ENCODE measurements at regions not wholly inside any gene's neighbourhood (a gene's known extent, or its start where the extent isn't known, plus 50 kb on each side); places are given as distances from the start of the nearest gene placed in this dataset.

GRCh38 chr2:198220763-198221610 is 416.6 kb downstream of the PLCL1 start:
- TF ChIP-seq CEBPB (IDR thresholded peaks at IDR 0.05) (no peak), RAD21 (IDR thresholded peaks at IDR 0.05; ENCODE audit: low read depth) (no peak), TAF1 (IDR thresholded peaks at IDR 0.05; ENCODE audit: low read depth) (no peak), EP300 (IDR thresholded peaks at IDR 0.05; ENCODE audit: borderline replicate concordance) (no peak), YY1 (IDR thresholded peaks at IDR 0.05; ENCODE audit: low read depth) (no peak), TEAD4 (IDR thresholded peaks at IDR 0.05) (no peak), TCF12 (IDR thresholded peaks at IDR 0.05; ENCODE audit: low read depth) (no peak), NFIC (IDR thresholded peaks at IDR 0.05) (no peak), FOXM1 (IDR thresholded peaks at IDR 0.05; ENCODE audit: borderline replicate concordance, low read depth) (no peak)
- TF ChIP-seq, protein P1, sequence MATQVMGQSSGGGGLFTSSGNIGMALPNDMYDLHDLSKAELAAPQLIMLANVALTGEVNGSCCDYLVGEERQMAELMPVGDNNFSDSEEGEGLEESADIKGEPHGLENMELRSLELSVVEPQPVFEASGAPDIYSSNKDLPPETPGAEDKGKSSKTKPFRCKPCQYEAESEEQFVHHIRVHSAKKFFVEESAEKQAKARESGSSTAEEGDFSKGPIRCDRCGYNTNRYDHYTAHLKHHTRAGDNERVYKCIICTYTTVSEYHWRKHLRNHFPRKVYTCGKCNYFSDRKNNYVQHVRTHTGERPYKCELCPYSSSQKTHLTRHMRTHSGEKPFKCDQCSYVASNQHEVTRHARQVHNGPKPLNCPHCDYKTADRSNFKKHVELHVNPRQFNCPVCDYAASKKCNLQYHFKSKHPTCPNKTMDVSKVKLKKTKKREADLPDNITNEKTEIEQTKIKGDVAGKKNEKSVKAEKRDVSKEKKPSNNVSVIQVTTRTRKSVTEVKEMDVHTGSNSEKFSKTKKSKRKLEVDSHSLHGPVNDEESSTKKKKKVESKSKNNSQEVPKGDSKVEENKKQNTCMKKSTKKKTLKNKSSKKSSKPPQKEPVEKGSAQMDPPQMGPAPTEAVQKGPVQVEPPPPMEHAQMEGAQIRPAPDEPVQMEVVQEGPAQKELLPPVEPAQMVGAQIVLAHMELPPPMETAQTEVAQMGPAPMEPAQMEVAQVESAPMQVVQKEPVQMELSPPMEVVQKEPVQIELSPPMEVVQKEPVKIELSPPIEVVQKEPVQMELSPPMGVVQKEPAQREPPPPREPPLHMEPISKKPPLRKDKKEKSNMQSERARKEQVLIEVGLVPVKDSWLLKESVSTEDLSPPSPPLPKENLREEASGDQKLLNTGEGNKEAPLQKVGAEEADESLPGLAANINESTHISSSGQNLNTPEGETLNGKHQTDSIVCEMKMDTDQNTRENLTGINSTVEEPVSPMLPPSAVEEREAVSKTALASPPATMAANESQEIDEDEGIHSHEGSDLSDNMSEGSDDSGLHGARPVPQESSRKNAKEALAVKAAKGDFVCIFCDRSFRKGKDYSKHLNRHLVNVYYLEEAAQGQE (IDR thresholded peaks at IDR 0.05; ENCODE audit: low read depth): no peak

All from Ishikawa (cell line).